RWPE2 (cell line): ENCODE measurements at regions not wholly inside any gene's neighbourhood (a gene's known extent, or its start where the extent isn't known, plus 50 kb on each side); places are given as distances from the start of the nearest gene placed in this dataset.

Experiments used
- ATAC-seq: fragments of 200-7000 bp; cut with Tn5 transposase; 3 replicates; pipeline ENCODE4 v1.9.1; 2021; ENCODE audit warnings: low read depth
- DNase-seq: peaks from one replicate; pipeline ENCODE4 v3.0.0-alpha.2; 2020; ENCODE audit warnings: low spot score
- H3K27ac ChIP-seq: fragments of 450-650 bp; 2 replicates; pipeline ENCODE4 v1.5.1; 2017; ENCODE audit warnings: mild to moderate bottlenecking; ENCODE audit not compliant: poor library complexity, severe bottlenecking
- H3K27me3 ChIP-seq: fragments of 250-450 bp; sonication (Bioruptor Pico); 2 replicates; pipeline ENCODE4 v1.5.1; 2021; ENCODE audit warnings: mild to moderate bottlenecking, moderate library complexity; ENCODE audit not compliant: insufficient read depth, poor library complexity, severe bottlenecking
- H3K36me3 ChIP-seq: fragments of 250-450 bp; sonication (Bioruptor Pico); 2 replicates; pipeline ENCODE4 v1.5.1; 2020; ENCODE audit warnings: low read depth, mild to moderate bottlenecking, moderate library complexity
- H3K4me1 ChIP-seq: fragments of 250-450 bp; sonication (Bioruptor Pico); 2 replicates; pipeline ENCODE4 v1.5.1; 2021; ENCODE audit warnings: mild to moderate bottlenecking, moderate library complexity; ENCODE audit not compliant: insufficient read depth, poor library complexity, severe bottlenecking
- H3K4me3 ChIP-seq: fragments of 250-450 bp; sonication (Bioruptor Pico); 2 replicates; pipeline ENCODE4 v1.5.1; 2021; ENCODE audit warnings: mild to moderate bottlenecking, moderate library complexity; ENCODE audit not compliant: severe bottlenecking
- H3K9me3 ChIP-seq: fragments of 250-450 bp; sonication (Bioruptor Pico); 2 replicates; pipeline ENCODE4 v1.5.1; 2021; ENCODE audit warnings: mild to moderate bottlenecking, moderate library complexity; ENCODE audit not compliant: severe bottlenecking
- TF ChIP-seq, protein P1 (sequence below): fragments of 450-650 bp; IDR thresholded peaks from one replicate; pipeline ENCODE4 v1.5.1; 2017; ENCODE audit warnings: mild to moderate bottlenecking, moderate library complexity; ENCODE audit not compliant: poor library complexity, severe bottlenecking

DNA sequence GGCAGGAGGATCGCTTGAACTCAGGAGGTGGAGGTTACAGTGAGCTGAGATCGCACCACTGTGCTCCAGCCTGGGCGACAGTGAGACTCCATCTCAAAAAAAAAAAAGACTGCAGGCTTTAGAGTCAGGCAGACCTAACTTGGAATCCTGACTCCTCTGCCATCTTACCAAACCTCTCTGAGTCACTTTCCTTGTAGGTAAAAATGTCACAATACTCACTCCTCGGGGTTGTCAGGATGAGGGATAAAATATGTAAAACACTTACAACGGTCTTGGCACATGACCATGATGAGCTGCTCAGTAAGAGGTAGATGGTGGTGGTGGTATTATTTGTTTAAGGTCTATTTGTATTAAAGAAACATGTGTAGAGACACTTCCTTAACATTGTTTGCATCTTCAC is 154.1 kb upstream of the PDE1C start:
- H3K27ac ChIP-seq, result no peak overlapping the region
- no peaks in the 10 kb centered on the region for H3K27me3 ChIP-seq
- H3K9me3 ChIP-seq, result no peaks in the 10 kb centered on the region
- no peak overlapping the region for H3K4me3 ChIP-seq
- no peaks in the 10 kb centered on the region for H3K36me3 ChIP-seq
- no peaks in the 10 kb centered on the region for H3K4me1 ChIP-seq
- DNase-seq (no peak), ATAC-seq (no peak)
- TF ChIP-seq, protein P1, sequence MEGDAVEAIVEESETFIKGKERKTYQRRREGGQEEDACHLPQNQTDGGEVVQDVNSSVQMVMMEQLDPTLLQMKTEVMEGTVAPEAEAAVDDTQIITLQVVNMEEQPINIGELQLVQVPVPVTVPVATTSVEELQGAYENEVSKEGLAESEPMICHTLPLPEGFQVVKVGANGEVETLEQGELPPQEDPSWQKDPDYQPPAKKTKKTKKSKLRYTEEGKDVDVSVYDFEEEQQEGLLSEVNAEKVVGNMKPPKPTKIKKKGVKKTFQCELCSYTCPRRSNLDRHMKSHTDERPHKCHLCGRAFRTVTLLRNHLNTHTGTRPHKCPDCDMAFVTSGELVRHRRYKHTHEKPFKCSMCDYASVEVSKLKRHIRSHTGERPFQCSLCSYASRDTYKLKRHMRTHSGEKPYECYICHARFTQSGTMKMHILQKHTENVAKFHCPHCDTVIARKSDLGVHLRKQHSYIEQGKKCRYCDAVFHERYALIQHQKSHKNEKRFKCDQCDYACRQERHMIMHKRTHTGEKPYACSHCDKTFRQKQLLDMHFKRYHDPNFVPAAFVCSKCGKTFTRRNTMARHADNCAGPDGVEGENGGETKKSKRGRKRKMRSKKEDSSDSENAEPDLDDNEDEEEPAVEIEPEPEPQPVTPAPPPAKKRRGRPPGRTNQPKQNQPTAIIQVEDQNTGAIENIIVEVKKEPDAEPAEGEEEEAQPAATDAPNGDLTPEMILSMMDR, result no peak

DNA sequence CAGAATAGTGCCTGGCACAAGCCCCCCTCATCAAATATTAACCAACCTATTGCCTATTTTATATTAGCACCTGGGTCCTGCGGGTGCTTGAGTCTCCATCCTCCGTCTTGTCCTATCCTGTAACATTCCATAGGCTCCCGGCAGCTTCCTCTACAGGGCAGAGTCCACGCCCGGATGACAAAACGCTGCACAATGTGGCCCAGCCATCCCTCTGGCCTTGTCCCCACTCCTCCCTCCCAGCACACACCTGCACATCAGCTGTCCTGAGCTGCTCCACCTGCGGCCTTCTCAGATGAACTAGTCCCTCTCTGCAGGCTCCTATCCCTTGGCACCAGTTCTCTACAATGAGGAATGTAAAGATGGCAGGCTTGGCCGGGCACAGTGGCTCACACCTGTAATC is 153.5 kb upstream of the PDE1C start:
- no peaks in the 10 kb centered on the region for H3K9me3 ChIP-seq
- H3K4me3 ChIP-seq, result no peak overlapping the region
- DNase-seq, result no peak
- no peaks in the 10 kb centered on the region for H3K4me1 ChIP-seq
- no peak overlapping the region for H3K27ac ChIP-seq
- no peaks in the 10 kb centered on the region for H3K36me3 ChIP-seq
- no peaks in the 10 kb centered on the region for H3K27me3 ChIP-seq
- no peak for ATAC-seq
- TF ChIP-seq, protein P1, result no peak

DNA sequence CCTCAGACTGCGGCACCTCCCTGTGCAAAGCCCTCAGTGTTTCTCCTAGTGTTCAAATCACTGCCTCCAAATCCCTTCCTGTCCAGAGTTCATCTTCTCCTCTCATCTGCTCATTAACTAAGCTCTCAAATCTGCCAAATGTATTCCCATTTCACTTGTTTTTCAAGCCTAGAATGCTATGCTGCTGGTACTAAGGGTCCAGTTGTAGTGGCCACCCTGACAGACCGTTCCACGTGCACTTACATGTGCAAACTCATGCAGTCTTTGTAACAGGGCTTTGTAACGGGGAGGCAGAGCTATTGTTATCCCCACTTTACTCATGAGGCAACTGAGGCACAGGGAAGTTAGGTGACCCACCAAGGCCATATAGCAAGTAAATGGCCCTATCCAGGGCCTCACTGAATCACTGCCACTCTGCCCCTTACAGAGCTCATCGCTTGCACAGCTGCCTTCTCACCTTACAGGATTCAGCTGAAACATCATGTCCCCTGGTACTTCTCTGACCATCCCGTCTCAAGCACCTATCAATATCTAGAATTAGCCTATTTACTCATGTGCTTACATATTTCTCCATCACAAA is 153.0 kb upstream of the PDE1C start:
- Histone ChIP-seq H3K36me3 (no peaks in the 10 kb centered on the region), H3K9me3 (no peaks in the 10 kb centered on the region), H3K27ac (no peak overlapping the region), H3K4me3 (no peak overlapping the region), H3K4me1 (no peaks in the 10 kb centered on the region), H3K27me3 (no peaks in the 10 kb centered on the region)
- TF ChIP-seq, protein P1, result no peak
- no peak for ATAC-seq
- no peak for DNase-seq

DNA sequence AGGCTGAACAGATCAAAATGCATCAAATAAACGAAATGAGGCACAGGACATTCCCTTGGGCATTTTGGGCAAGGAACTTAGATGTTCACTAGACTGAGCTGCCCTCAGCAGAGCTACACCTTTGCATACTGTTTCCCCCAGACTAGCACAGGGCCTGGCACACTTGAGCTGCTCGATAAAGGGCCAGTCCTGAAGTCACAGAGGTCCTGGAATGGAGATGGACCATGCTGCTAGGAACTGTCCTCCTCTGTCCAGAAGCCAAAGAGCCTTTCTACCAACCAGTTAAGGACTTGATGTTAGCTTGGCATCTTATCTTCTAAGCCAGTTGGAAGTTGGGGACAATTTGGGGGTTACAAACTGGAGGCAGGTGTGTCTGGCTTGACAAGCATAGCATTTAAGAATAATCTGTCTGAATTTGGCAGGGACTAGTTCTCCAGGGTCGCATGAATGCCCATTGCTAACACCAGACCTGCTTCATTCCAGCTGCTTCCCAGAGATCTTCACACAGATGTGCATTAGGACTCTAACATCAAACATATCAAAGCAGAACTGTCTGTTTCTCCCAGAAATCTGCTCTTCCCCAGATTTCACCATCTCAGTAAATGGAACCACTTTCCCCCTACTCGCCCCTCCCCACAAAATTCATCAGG is 152.2 kb upstream of the PDE1C start:
- Histone ChIP-seq H3K4me1 (no peaks in the 10 kb centered on the region), H3K27ac (no peak overlapping the region), H3K4me3 (no peak overlapping the region), H3K27me3 (no peaks in the 10 kb centered on the region), H3K9me3 (no peaks in the 10 kb centered on the region), H3K36me3 (no peaks in the 10 kb centered on the region)
- ATAC-seq (no peak), DNase-seq (no peak)
- TF ChIP-seq, protein P1, result no peak

DNA sequence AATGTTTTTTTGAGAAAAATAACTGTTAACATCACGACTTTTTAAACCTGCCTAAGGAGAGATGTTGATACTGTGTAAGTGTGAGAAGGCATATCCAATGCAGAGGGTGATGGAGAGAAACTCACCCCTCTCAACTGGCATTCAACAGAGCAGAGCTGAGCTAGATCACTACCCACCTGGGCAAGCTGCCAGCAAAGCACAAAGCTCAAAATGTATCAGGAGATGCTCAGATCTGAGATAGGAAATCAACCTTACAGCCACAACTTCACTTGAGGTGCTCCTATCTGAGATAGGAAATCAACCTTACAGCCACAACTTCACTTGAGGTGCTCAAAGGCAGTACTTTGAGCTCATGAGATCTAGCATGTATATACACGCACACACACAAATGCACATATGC is 151.5 kb upstream of the PDE1C start:
- TF ChIP-seq, protein P1, result no peak
- H3K4me1 ChIP-seq, result no peaks in the 10 kb centered on the region
- no peaks in the 10 kb centered on the region for H3K9me3 ChIP-seq
- no peak for ATAC-seq
- H3K36me3 ChIP-seq, result no peaks in the 10 kb centered on the region
- H3K4me3 ChIP-seq, result no peak overlapping the region
- no peak overlapping the region for H3K27ac ChIP-seq
- no peak for DNase-seq
- H3K27me3 ChIP-seq, result peaks cover 4% of the 10 kb centered on the region
